ENCODE measurements at regions not wholly inside any gene's neighbourhood (a gene's known extent, or its start where the extent isn't known, plus 50 kb on each side); places are given as distances from the start of the nearest gene placed in this dataset.

DNA sequence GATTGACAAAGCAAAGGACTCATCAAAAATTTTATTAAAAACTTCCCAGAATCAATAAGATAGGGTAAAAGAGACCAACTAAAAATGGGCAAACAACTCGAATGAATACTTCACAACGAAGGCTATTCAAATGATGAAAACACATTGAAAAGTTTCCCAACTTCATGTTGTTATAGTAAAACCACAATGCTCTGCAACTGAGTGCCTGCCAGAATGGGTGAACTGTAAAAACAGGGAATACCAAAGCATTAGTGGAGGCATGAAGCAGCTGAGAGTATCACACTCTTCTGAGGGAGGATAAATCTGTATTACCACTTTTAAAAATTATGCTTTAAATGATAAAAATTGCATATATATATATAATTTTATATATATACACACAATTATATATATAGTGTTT lies 1214.7 kb downstream of the SORCS3 start:
- DNase-seq = no peak

DNA sequence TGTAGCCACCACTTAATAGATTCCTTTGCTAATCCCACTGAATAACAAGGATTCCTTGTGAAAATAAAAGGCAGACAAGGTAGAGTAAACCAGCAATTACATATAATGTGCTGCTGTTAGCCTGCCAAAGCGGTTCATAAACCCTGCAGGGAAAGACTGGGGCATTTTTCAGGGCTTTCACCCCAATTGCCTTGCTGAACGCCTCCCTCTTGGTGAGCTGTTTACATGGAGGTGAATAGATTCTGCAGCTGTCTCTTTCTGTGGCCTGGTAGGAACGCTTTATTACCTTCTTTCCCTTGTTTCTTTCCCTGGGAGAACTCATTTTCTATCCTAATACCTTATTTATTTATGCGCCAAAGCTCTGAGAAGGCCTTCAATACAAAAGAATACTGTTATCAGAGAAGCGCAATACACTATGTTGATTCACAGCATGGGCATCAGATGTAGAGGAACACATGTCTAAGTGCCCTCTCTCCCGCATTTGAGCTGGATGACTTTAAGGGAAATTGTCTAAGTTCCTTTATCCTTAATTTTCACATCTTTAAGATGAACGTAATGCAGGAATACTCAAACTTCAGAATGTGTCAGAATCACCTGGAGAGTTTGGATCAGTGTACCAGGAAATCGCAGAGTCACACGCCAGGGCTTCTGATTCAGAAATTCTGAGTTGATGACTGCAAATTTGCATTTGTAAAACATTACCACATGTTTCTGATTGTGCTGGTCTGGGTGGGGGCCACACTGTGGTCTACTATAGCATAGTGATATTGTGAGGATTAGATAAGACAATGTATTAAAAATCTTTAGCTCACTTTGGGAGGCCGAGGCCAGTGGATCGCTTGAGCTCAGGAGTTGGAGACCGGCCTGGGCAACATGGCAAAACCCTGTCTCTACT lies 1203.8 kb downstream of the SORCS3 start:
- DNase-seq = no peak

DNA sequence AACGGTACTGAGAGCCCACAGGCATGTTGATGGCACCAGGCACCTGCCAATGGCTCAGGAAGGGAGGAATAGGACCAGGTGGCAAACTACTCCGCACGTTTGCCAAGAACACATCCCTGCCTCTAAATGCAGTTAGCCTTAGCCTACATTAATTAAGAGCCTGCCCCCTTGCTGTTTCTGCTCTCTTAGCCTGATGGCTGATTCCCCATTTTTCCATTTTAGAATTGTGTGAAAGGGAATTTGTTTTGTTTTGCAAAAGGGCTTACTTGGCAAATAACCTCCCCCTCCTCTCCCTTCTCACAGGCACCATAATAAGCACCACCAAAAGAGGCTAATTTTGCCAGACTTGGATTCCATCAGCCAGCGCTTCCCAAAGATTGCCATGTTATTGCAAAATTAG lies 1203.2 kb downstream of the SORCS3 start:
- DNase-seq = no peak

DNA sequence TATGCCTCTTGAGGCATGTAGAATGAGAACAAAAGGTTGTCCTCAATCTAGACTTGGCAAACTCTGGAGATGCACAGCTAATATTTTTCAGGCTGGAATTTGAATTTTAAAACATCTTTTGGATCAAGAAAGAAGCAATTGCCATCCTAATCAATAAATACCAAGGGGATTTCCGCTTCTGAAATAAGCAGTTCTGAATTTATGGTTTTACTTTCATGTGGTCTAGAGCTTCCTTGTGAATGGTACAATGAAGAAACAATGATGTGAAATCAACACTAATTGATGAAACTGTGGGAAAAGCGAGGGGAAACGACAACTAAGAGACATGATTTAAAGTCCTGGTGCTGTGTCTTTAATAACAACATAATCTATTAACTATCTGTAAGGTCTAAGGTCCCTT lies 1202.7 kb downstream of the SORCS3 start:
- DNase-seq = no peak

DNA sequence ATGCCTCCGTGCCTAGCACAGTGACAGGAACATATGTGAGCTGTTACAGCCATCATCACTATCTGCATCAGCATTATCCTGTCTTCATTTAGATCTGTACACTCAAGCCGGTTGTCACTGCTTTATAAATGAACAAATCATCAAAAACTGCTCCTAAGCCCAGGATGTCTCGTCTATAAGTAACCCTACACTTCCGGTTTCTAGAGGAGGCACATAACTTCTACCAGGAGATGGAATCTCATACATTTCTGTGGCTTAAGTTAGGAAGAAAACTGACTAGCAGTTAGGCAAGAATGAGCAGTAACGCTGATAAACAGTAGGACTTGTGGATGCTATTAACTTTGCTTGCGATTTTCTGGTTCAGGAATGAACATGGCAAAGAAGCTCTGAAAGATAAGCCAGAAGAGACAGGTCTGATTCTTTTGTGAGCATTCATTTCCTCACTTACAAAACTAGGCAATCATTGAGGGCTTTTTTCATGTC lies 1199.2 kb downstream of the SORCS3 start:
- DNase-seq = no peak

DNA sequence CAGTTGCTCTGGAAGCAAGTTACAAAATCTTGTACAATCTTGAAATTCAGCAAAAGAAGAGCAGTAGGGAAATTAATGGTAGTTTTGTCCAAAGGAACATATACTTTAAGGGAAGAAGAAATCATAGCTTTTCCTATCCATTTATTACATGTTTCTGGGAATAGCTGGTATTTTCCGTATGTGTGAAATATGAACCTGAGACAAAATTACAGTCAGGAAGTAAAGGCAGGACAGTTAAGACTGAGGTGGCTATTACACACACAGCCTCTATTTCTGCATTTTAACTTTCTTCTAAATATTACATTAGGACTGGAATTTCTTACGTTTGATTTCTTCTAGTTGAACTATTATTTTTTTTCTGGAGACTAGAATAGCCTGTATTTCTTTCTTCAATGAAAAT lies 1197.3 kb downstream of the SORCS3 start:
- DNase-seq = no peak

DNA sequence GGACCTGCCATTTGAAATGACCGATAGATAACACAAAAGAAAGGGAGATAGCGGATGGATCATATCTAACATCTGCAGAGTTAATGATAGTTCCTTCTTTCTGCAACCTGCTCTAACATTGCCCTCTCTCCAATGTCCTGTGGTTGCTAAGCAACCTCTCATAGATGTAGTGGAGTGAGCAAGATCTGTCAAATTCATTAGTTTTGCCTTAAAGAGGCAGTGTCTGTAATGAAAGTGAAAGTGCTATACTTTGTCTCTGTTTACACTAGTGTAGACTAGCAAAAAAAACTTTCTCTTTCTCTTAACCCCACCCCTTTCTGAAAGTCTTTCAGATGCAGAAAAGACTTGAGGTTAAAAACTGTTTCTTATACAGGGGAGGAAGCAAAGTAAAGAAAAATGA lies 1196.9 kb downstream of the SORCS3 start:
- no peak for DNase-seq

- no peak for DNase-seq
Measured at GRCh38 chr10:105834261-105835059, 1193.4 kb downstream of the SORCS3 start.

GRCh38 chr10:105827133-105827532 lies 1186.0 kb downstream of the SORCS3 start:
- DNase-seq = no peak

- no peak for DNase-seq
Measured at GRCh38 chr10:105807935-105808587, 1167.0 kb downstream of the SORCS3 start.

- no peak for DNase-seq
Measured at GRCh38 chr10:105803206-105803605, 1162.1 kb downstream of the SORCS3 start.

- DNase-seq = no peak
Measured at GRCh38 chr10:105800641-105801040, 1159.6 kb downstream of the SORCS3 start.

- no peak for DNase-seq
Measured at GRCh38 chr10:105798328-105798889, 1157.3 kb downstream of the SORCS3 start.

DNA sequence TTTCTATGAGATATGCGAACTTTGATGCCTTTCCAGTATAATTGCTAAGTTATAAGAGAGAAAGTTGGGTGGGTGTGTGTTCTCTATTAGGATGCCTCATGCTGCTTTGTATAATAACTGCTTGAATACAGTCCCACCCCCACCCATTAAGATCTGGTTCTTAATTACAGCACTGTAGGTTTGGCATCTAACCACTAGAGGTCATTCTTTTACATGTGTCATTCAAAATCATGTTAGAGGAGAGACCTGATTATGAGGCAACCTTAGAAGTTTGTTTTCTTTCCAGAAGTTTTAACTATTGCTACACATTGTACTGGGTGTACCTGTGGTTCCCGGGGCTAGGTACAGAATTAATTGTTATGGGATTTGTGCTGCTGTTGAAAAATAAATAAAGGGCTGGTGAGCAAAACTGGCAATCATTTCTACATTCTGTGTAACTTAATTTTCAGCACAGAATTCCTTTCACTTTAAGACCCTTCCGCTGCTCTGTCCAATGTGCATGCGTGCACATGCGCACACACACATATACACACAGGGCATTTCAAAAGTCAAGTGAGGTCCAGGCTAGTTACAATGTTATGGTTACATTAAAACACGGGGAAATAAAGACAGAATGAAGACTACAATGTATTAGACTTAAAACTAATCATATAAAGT lies 1156.3 kb downstream of the SORCS3 start:
- DNase-seq = no peak

GRCh38 chr10:105793071-105793470 lies 1152.0 kb downstream of the SORCS3 start:
- no peak for DNase-seq

DNA sequence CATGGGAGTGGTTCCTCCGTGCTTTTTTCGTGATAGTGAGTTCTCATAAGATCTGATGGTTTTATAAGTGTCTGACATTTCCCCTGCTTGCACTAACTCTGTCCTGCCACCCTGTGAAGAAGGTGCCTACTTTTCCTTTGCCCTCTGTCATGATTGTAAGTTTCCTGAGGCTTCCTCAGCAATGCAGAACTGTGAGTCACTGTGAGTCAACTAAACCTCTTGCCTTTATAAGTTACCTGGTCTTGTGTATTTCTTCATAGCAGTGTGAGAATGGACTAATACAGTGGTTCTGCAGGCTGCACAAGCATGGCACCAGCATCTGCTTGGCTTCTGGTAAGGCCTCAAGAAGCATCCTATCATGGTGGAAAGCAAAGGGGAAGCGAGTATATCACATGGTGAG lies 1144.6 kb downstream of the SORCS3 start:
- DNase-seq = no peak

GRCh38 chr10:105783936-105784483 lies 1142.9 kb downstream of the SORCS3 start:
- DNase-seq = no peak

GRCh38 chr10:105774881-105775280 lies 1133.8 kb downstream of the SORCS3 start:
- no peak for DNase-seq

DNA sequence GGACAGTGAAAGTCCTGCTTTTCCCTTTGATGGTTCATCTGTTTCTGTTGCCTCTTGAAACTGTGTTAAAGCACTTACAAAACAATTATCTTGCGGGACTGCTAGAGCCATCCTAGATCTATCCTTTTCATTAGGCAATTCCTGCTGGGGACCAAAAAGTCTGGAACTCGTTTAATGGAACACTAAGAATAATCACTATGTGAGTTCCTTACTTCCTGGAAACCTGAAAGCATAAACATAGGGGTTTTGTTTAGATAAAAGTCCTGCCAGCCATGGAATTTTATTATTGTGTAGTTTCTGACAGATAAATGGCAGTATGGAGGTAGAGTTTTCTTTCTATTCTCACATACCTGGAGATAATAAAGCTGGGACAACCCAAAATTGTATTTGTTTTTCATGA lies 1133.3 kb downstream of the SORCS3 start:
- no peak for DNase-seq

- no peak for DNase-seq
Measured at GRCh38 chr10:105770524-105771212, 1129.6 kb downstream of the SORCS3 start.
